SK-N-SH (cell line): ENCODE measurements at regions not wholly inside any gene's neighbourhood (a gene's known extent, or its start where the extent isn't known, plus 50 kb on each side); places are given as distances from the start of the nearest gene placed in this dataset.

ENCODE experiments used
- CTCF ChIA-PET: fragments of 300-600, 350-600 bp; formaldehyde crosslinking; extraction: SDS; loops from one replicate; lab custom pipeline; 2021; lab: Yijun Ruan, JAX
- POLR2A ChIA-PET: fragments of 350-600 bp; sonication (Branson Sonifier 250); formaldehyde crosslinking; extraction: SDS; loops from one replicate; lab custom pipeline; 2020; ENCODE audit warnings: antibody characterized with exemption, inconsistent platforms; lab: Yijun Ruan, JAX
- DNase-seq: peaks from one replicate; pipeline ENCODE4 v3.0.0; 2012
- H2AFZ ChIP-seq: fragments of 200-600 bp; sonication (generic); 2 replicates; pipeline ENCODE4 v1.8.1; 2016; ENCODE audit warnings: antibody characterized with exemption, mild to moderate bottlenecking, low read depth
- H3F3A ChIP-seq: fragments of 200-600 bp; sonication (generic); replicated peaks from 2 replicates; pipeline ENCODE3; 2016; ENCODE audit warnings: antibody characterized with exemption, mild to moderate bottlenecking; ENCODE audit not compliant: insufficient read depth
- H3K27ac ChIP-seq, 2 experiments: fragments of 200-500 bp in 1 of 2; fragments of 200-600 bp in 1 of 2; sonication (Bioruptor generic) in 1 of 2; sonication (generic), shearing (Covaris generic) in 1 of 2; 2 replicates each; pipeline versions ENCODE4 v1.5.1 to v1.6.1; 2014 to 2016; ENCODE audit warnings: low read depth in 2 of 2, inconsistent platforms in 1 of 2, low read length in 1 of 2, mild to moderate bottlenecking in 1 of 2, mixed read lengths in 1 of 2
- H3K27me3 ChIP-seq: fragments of 200-600 bp; sonication (generic), shearing (Covaris generic); 2 replicates; pipeline ENCODE4 v1.6.1; 2016; ENCODE audit warnings: mixed run types; ENCODE audit not compliant: insufficient read depth
- H3K36me3 ChIP-seq, 2 experiments: fragments of 200-500 bp in 1 of 2; fragments of 200-600 bp in 1 of 2; sonication (Bioruptor generic) in 1 of 2; sonication (generic) in 1 of 2; replicated peaks in 1 of 2; 2 replicates each; pipeline versions ENCODE3 to v1.5.1; 2014 to 2016; ENCODE audit warnings: low read length in 1 of 2, mild to moderate bottlenecking in 1 of 2; ENCODE audit not compliant: insufficient read depth in 2 of 2, control insufficient read depth in 1 of 2
- H3K4me1 ChIP-seq, 2 experiments: fragments of 200-500 bp in 1 of 2; fragments of 200-600 bp in 1 of 2; sonication (Bioruptor generic) in 1 of 2; sonication (generic), shearing (Covaris generic) in 1 of 2; 2 replicates each; pipeline versions ENCODE4 v1.5.1 to v1.6.1; 2014 to 2016; ENCODE audit warnings: low read depth in 1 of 2, low read length in 1 of 2, mixed run types in 1 of 2; ENCODE audit not compliant: insufficient read depth in 2 of 2, control insufficient read depth in 1 of 2
- H3K4me2 ChIP-seq: fragments of 200-600 bp; sonication (generic), shearing (Covaris generic); 2 replicates; pipeline ENCODE4 v1.6.1; 2017; ENCODE audit warnings: mixed run types
- H3K4me3 ChIP-seq, 2 experiments: fragments of 200-500 bp in 1 of 2; fragments of 200-600 bp in 1 of 2; sonication (Bioruptor generic) in 1 of 2; sonication (generic), shearing (Covaris generic) in 1 of 2; 2 replicates each; pipeline versions ENCODE4 v1.5.1 to v1.8.1; 2014 to 2016; ENCODE audit warnings: low read depth in 2 of 2, inconsistent platforms in 1 of 2, low read length in 1 of 2, mild to moderate bottlenecking in 1 of 2, mixed read lengths in 1 of 2, moderate library complexity in 1 of 2
- H3K79me2 ChIP-seq: fragments of 200-600 bp; sonication (generic); 2 replicates; pipeline ENCODE4 v1.8.1; 2017; ENCODE audit warnings: mild to moderate bottlenecking; ENCODE audit not compliant: insufficient read depth
- H3K9ac ChIP-seq: fragments of 200-600 bp; sonication (generic); 2 replicates; pipeline ENCODE4 v1.6.1; 2017; ENCODE audit warnings: mixed run types
- H3K9me2 ChIP-seq: fragments of 200-600 bp; sonication (generic); 2 replicates; pipeline ENCODE4 v1.6.1; 2017; ENCODE audit warnings: mixed run types
- H3K9me3 ChIP-seq: fragments of 200-600 bp; sonication (generic); 2 replicates; pipeline ENCODE4 v1.6.1; 2017; ENCODE audit warnings: mixed run types, mild to moderate bottlenecking, moderate library complexity
- H4K20me1 ChIP-seq: fragments of 200-600 bp; sonication (generic); 2 replicates; pipeline ENCODE4 v1.6.1; 2017; ENCODE audit warnings: mild to moderate bottlenecking, mixed run types; ENCODE audit not compliant: insufficient read depth
- CHD2 ChIP-seq: fragments of 150-350 bp; IDR thresholded peaks from 2 replicates; pipeline ENCODE4 v1.6.1; 2018; ENCODE audit warnings: low read length; ENCODE audit not compliant: partially characterized antibody
- ELF1 ChIP-seq: IDR thresholded peaks from 2 replicates; pipeline ENCODE4 v1.4.0; 2012
- EP300 ChIP-seq, 2 experiments: IDR thresholded peaks; 2 replicates each; pipeline versions ENCODE4 v1.4.0 to v1.6.1; 2012; ENCODE audit warnings: borderline replicate concordance in 1 of 2, low read depth in 1 of 2, low read length in 1 of 2
- FOXM1 ChIP-seq: IDR thresholded peaks from 2 replicates; pipeline ENCODE4 v1.4.0; 2012; ENCODE audit warnings: low read depth, mild to moderate bottlenecking
- GATA2 ChIP-seq: sonication (generic); formaldehyde crosslinking; IDR thresholded peaks from 2 replicates; pipeline ENCODE4 v1.5.0; 2020; ENCODE audit warnings: mild to moderate bottlenecking, missing genetic modification reagents
- MEF2A ChIP-seq: IDR thresholded peaks from 2 replicates; pipeline ENCODE4 v1.4.0; 2012; ENCODE audit warnings: low read depth, borderline replicate concordance
- NFIC ChIP-seq: IDR thresholded peaks from 2 replicates; pipeline ENCODE4 v1.4.0; 2012; ENCODE audit warnings: borderline replicate concordance
- PBX3 ChIP-seq: IDR thresholded peaks from 2 replicates; pipeline ENCODE4; 2012
- RAD21 ChIP-seq: IDR thresholded peaks from 2 replicates; pipeline ENCODE4 v1.6.1; 2012; ENCODE audit warnings: mild to moderate bottlenecking, low read length
- RCOR1 ChIP-seq: fragments of 150-350 bp; IDR thresholded peaks from 2 replicates; pipeline ENCODE4 v1.6.1; 2017; ENCODE audit warnings: antibody characterized with exemption, low read length
- RFX5 ChIP-seq: IDR thresholded peaks from 2 replicates; pipeline ENCODE4 v1.6.1; 2012; ENCODE audit warnings: mild to moderate bottlenecking, improper control_type of control experiment, low read length
- RXRA ChIP-seq: IDR thresholded peaks from 2 replicates; pipeline ENCODE4 v1.4.0; 2012; ENCODE audit warnings: low read depth, mild to moderate bottlenecking, borderline replicate concordance
- SIN3A ChIP-seq: IDR thresholded peaks from 2 replicates; pipeline ENCODE4 v1.6.1; 2012; ENCODE audit warnings: low read depth, mild to moderate bottlenecking, low read length, moderate library complexity, borderline replicate concordance
- SMC3 ChIP-seq: IDR thresholded peaks from 2 replicates; pipeline ENCODE4 v1.6.1; 2012; ENCODE audit warnings: low read depth, low read length, improper control_type of control experiment
- TAF1 ChIP-seq: IDR thresholded peaks from 2 replicates; pipeline ENCODE4 v1.6.1; 2012; ENCODE audit warnings: low read depth, mild to moderate bottlenecking, low read length, moderate library complexity, borderline replicate concordance
- TCF12 ChIP-seq: IDR thresholded peaks from 2 replicates; pipeline ENCODE4 v1.4.0; 2012
- TEAD4 ChIP-seq: IDR thresholded peaks from 2 replicates; pipeline ENCODE4 v1.4.0; 2012; ENCODE audit warnings: mild to moderate bottlenecking, borderline replicate concordance; ENCODE audit not compliant: insufficient read depth
- WGBS: methylation state at CpG from one replicate; pipeline ENCODE4 v1.1.6; 2017; ENCODE audit warnings: low lambda C conversion rate; 5-methylcytosine and 5-hydroxymethylcytosine counted together
- TF ChIP-seq, protein P1 (sequence below): IDR thresholded peaks from 2 replicates; pipeline ENCODE4 v1.6.1; 2012; ENCODE audit warnings: mild to moderate bottlenecking, low read depth, low read length, moderate library complexity
- TF ChIP-seq, protein P2 (sequence below): fragments of 150-350 bp; IDR thresholded peaks from 2 replicates; pipeline ENCODE4 v1.6.1; 2016; ENCODE audit warnings: mild to moderate bottlenecking, low read depth, low read length
- TF ChIP-seq, protein P3 (sequence below): fragments of 200-600 bp; sonication (generic); IDR thresholded peaks from 2 replicates; pipeline ENCODE4 v1.6.1; 2017; ENCODE audit warnings: antibody characterized with exemption, mild to moderate bottlenecking, moderate library complexity

DNA sequence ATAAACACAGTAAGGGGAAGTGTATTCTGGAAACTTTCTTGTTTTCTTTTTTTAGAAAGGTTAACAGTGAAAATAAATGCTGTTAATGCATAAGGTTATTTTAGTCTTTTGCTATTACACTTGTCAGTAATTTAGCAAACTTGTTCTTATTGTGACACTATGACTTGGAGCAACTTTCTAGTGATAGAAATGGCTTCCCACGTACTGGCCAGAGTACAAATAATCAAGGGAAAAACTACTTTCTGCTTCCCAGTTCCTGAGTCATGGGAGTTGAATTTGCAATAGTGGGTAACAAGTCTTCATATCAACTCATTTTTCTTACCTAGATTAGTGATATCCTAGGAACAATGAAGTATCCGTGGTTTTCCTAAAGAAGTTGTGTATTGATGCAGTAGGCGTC, 1072.3 kb downstream of the FLRT2 start:
- TF ChIP-seq PBX3: no peak
- no peak for TF ChIP-seq FOXM1
- TF ChIP-seq GATA2 (CRISPR knock-in tag): no peak
- no peak for TF ChIP-seq TAF1
- TF ChIP-seq CHD2: no peak
- no peak for TF ChIP-seq RCOR1
- TF ChIP-seq, protein P1, sequence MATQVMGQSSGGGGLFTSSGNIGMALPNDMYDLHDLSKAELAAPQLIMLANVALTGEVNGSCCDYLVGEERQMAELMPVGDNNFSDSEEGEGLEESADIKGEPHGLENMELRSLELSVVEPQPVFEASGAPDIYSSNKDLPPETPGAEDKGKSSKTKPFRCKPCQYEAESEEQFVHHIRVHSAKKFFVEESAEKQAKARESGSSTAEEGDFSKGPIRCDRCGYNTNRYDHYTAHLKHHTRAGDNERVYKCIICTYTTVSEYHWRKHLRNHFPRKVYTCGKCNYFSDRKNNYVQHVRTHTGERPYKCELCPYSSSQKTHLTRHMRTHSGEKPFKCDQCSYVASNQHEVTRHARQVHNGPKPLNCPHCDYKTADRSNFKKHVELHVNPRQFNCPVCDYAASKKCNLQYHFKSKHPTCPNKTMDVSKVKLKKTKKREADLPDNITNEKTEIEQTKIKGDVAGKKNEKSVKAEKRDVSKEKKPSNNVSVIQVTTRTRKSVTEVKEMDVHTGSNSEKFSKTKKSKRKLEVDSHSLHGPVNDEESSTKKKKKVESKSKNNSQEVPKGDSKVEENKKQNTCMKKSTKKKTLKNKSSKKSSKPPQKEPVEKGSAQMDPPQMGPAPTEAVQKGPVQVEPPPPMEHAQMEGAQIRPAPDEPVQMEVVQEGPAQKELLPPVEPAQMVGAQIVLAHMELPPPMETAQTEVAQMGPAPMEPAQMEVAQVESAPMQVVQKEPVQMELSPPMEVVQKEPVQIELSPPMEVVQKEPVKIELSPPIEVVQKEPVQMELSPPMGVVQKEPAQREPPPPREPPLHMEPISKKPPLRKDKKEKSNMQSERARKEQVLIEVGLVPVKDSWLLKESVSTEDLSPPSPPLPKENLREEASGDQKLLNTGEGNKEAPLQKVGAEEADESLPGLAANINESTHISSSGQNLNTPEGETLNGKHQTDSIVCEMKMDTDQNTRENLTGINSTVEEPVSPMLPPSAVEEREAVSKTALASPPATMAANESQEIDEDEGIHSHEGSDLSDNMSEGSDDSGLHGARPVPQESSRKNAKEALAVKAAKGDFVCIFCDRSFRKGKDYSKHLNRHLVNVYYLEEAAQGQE: no peak
- TF ChIP-seq TEAD4: no peak
- TF ChIP-seq NFIC: no peak
- TF ChIP-seq TCF12: no peak
- no peak for TF ChIP-seq RAD21
- TF ChIP-seq, protein P2, sequence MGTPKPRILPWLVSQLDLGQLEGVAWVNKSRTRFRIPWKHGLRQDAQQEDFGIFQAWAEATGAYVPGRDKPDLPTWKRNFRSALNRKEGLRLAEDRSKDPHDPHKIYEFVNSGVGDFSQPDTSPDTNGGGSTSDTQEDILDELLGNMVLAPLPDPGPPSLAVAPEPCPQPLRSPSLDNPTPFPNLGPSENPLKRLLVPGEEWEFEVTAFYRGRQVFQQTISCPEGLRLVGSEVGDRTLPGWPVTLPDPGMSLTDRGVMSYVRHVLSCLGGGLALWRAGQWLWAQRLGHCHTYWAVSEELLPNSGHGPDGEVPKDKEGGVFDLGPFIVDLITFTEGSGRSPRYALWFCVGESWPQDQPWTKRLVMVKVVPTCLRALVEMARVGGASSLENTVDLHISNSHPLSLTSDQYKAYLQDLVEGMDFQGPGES: no peak
- TF ChIP-seq EP300 (IDR thresholded peaks at IDR 0.05; ENCODE audit: borderline replicate concordance in 1 of 2, low read depth in 1 of 2, low read length in 1 of 2): no peak
- TF ChIP-seq SMC3: no peak
- TF ChIP-seq ELF1: no peak
- TF ChIP-seq SIN3A: no peak
- TF ChIP-seq, protein P3, sequence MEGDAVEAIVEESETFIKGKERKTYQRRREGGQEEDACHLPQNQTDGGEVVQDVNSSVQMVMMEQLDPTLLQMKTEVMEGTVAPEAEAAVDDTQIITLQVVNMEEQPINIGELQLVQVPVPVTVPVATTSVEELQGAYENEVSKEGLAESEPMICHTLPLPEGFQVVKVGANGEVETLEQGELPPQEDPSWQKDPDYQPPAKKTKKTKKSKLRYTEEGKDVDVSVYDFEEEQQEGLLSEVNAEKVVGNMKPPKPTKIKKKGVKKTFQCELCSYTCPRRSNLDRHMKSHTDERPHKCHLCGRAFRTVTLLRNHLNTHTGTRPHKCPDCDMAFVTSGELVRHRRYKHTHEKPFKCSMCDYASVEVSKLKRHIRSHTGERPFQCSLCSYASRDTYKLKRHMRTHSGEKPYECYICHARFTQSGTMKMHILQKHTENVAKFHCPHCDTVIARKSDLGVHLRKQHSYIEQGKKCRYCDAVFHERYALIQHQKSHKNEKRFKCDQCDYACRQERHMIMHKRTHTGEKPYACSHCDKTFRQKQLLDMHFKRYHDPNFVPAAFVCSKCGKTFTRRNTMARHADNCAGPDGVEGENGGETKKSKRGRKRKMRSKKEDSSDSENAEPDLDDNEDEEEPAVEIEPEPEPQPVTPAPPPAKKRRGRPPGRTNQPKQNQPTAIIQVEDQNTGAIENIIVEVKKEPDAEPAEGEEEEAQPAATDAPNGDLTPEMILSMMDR: no peak
- TF ChIP-seq MEF2A: no peak
- no peak for TF ChIP-seq RFX5
- TF ChIP-seq RXRA: no peak
- TF ChIP-seq, all 33 proteins: peak for 0
- H3K79me2 ChIP-seq: no peaks in the 10 kb centered on the region
- no peaks in the 10 kb centered on the region for H4K20me1 ChIP-seq
- ChIA-PET POLR2A (no interaction called here), CTCF (no interaction called here)
- no peaks in the 10 kb centered on the region for H3K27me3 ChIP-seq
- H3K9me3 ChIP-seq: no peaks in the 10 kb centered on the region
- no peaks in the 10 kb centered on the region for H3K36me3 ChIP-seq
- no peak overlapping the region for H3K9ac ChIP-seq
- DNase-seq: no peak
- WGBS: 4% methylated on average over 3 of the region's 3 CpGs
- H3F3A ChIP-seq: no peaks in the 10 kb centered on the region
- no peak overlapping the region for H3K27ac ChIP-seq
- H3K4me1 ChIP-seq: no peaks in the 10 kb centered on the region
- no peaks in the 10 kb centered on the region for H3K9me2 ChIP-seq
- no peak overlapping the region for H3K4me3 ChIP-seq
- H2AFZ ChIP-seq: no peak overlapping the region
- H3K4me2 ChIP-seq: no peak overlapping the region
